ENCODE measurements at regions not wholly inside any gene's neighbourhood (a gene's known extent, or its start where the extent isn't known, plus 50 kb on each side); places are given as distances from the start of the nearest gene placed in this dataset.

GRCh38 chr4:11132478-11132877 lies 296.2 kb downstream of the HS3ST1 start:
- no peak for DNase-seq (ENCODE audit: low read depth in 3 of 3, low spot score in 2 of 3)

GRCh38 chr4:11131491-11131890 lies 297.2 kb downstream of the HS3ST1 start:
- DNase-seq (ENCODE audit: low read depth in 3 of 3, low spot score in 2 of 3): no peak

DNA sequence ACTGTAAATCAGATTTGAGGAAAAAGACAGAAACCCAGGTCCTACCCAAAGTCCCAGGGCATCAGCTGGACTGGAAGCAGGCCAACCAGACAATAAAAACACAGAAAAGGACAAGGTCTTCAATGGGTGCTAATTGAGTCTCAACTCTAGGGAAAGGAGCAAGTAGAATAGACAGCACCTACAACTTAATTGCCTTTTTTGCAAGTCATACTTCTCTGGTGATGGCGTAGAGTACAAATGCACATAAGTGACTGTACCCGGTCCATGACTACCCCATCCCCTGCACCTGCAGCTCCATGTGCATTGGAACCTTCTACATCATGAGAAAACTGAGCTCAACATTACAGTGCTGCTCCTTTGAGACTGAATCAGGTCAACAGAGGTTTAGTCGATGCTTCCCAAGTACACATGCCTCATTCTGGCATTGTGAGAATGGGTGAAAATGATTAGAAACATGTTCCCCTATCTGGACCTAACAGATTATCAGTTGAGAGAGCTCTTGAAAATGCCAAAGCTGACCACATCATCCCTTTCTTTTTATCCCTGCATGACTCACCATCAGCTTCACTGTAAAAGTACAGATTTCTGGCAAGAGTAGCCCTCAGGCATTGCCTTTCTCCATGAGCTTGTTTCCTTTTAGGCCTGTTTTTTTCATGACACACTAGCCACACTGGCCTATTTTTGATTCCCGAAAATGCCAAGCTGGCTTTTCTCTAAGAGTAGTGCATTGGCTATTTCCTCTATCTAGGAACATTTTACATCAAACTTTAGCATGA lies 298.3 kb downstream of the HS3ST1 start:
- no peak for DNase-seq (ENCODE audit: low read depth in 3 of 3, low spot score in 2 of 3)

DNA sequence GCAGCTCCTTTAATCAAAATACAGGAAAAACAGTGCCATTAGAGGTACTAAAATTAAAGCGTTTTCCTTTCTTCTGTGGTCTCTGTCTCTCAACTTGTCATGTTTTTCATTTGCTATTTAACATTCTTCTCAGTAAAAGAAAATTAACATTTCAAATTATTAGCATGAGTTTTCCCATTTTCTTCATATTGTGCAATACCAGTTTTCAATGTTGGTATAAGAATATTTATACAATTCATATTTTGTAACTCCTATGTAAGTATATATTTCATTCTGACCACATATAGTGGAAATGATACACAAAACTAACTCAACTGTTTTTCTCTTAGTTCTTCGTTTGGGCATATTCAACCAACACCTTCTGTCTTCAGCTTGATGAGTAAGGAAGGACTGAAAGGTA lies 308.3 kb downstream of the HS3ST1 start:
- no peak for DNase-seq (ENCODE audit: low read depth in 3 of 3, low spot score in 2 of 3)

- no peak for DNase-seq (ENCODE audit: low read depth in 3 of 3, low spot score in 2 of 3)
Measured at GRCh38 chr4:11119474-11119873, 309.2 kb downstream of the HS3ST1 start.

GRCh38 chr4:11118513-11118912 lies 310.2 kb downstream of the HS3ST1 start:
- no peak for DNase-seq (ENCODE audit: low read depth in 3 of 3, low spot score in 2 of 3)

- DNase-seq (ENCODE audit: low read depth in 3 of 3, low spot score in 2 of 3): no peak
Measured at GRCh38 chr4:11116940-11117339, 311.8 kb downstream of the HS3ST1 start.

GRCh38 chr4:11111876-11112275 lies 316.8 kb downstream of the HS3ST1 start:
- no peak for DNase-seq (ENCODE audit: low read depth in 3 of 3, low spot score in 2 of 3)

GRCh38 chr4:11111370-11111769 lies 317.3 kb downstream of the HS3ST1 start:
- no peak for DNase-seq (ENCODE audit: low read depth in 3 of 3, low spot score in 2 of 3)

GRCh38 chr4:11106759-11107158 lies 321.9 kb downstream of the HS3ST1 start:
- DNase-seq (ENCODE audit: low read depth in 3 of 3, low spot score in 2 of 3): no peak

DNA sequence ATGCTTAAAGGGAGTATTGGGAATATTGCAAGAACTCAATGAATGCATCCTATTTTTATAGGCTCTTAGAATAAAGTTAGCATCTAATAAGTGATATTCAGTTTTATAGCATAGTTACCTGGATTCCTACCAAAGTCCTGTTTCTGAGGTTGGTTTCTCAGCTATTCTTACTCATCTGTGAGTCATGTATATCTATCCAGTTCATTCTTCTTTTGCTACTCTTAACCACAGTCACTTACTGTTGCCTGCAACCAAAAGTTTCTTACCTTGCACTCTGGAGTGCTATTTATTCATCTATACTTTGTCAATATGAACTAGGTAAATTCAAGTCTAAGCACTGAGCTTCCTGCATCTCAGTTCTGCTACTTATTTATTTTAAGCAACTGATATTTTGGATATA lies 322.5 kb downstream of the HS3ST1 start:
- DNase-seq (ENCODE audit: low read depth in 3 of 3, low spot score in 2 of 3): no peak

- no peak for DNase-seq (ENCODE audit: low read depth in 3 of 3, low spot score in 2 of 3)
Measured at GRCh38 chr4:11105715-11106114, 323.0 kb downstream of the HS3ST1 start.

GRCh38 chr4:11098461-11098860 lies 330.2 kb downstream of the HS3ST1 start:
- DNase-seq (ENCODE audit: low read depth in 3 of 3, low spot score in 2 of 3): no peak

- no peak for DNase-seq (ENCODE audit: low read depth in 3 of 3, low spot score in 2 of 3)
Measured at GRCh38 chr4:11097725-11098124, 331.0 kb downstream of the HS3ST1 start.

DNA sequence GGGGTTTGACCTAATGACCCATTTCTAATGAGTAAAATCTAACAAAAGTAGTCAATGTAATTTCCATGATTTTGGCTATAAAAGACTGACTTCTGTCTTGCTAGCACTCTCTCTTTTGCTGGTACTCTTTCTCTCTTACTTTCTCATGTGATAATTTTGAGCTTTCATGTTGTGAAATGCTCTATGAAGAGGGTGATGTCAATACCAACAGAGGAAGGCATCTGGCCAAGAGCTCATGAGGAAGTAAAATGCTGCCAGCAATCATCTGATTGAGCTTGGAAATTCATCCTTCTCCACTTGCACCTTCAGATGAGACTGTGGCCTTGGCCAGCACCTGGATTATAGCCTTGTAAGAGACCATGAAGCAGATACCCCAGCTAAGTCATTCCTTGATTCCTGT lies 347.7 kb downstream of the HS3ST1 start:
- DNase-seq (ENCODE audit: low read depth in 3 of 3, low spot score in 2 of 3): no peak

DNA sequence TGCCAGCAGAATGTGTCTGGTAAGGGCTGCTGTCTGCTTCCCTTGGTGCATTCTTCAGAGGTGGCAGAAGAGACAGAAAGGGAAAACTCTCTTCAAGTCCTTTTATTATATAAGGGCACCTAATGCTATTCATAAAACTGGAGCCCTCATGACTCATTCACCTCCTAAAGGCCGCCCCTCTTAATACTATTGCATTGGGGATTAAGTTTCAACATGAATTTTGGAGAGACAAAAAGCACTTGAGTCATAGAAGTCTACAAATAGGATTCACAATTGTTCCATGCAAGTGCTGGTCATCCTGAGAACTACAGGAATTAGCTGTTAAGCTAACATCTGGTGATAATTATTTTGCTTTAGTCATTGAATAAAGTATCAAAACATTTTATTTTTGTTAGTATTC lies 349.5 kb downstream of the HS3ST1 start:
- no peak for DNase-seq (ENCODE audit: low read depth in 3 of 3, low spot score in 2 of 3)

GRCh38 chr4:11074581-11075241 lies 354.0 kb downstream of the HS3ST1 start:
- no peak for DNase-seq (ENCODE audit: low read depth in 3 of 3, low spot score in 2 of 3)

- DNase-seq (ENCODE audit: low read depth in 3 of 3, low spot score in 2 of 3): no peak
Measured at GRCh38 chr4:11073621-11074051, 355.1 kb downstream of the HS3ST1 start.

DNA sequence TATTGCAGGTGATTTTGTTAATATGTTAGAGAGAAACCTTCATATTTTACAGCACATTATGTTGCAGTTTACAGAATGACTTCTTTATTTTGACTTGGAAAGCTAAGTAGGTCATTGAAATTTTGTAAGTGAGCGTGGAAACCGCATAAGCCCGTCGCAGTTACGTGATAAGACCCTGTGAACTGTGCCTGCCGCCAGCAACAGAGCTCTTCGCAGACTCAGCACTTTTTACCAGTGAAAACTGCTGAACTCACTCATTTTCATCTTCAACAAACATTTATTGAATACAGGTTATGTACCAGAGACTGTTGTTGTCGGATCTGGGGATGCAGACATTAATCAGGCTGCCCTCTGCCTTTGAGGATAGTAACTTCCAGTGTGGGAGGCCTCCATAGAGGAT lies 355.7 kb downstream of the HS3ST1 start:
- no peak for DNase-seq (ENCODE audit: low read depth in 3 of 3, low spot score in 2 of 3)

- DNase-seq (ENCODE audit: low read depth in 3 of 3, low spot score in 2 of 3): no peak
Measured at GRCh38 chr4:11072463-11072862, 356.2 kb downstream of the HS3ST1 start.

GRCh38 chr4:11070813-11071212 lies 357.9 kb downstream of the HS3ST1 start:
- DNase-seq (ENCODE audit: low read depth in 3 of 3, low spot score in 2 of 3): no peak

- no peak for DNase-seq (ENCODE audit: low read depth in 3 of 3, low spot score in 2 of 3)
Measured at GRCh38 chr4:11069581-11070211, 359.0 kb downstream of the HS3ST1 start.

All from right renal cortex interstitium (tissue), 3 donors.